ENCODE measurements at regions not wholly inside any gene's neighbourhood (a gene's known extent, or its start where the extent isn't known, plus 50 kb on each side); places are given as distances from the start of the nearest gene placed in this dataset.

DNA sequence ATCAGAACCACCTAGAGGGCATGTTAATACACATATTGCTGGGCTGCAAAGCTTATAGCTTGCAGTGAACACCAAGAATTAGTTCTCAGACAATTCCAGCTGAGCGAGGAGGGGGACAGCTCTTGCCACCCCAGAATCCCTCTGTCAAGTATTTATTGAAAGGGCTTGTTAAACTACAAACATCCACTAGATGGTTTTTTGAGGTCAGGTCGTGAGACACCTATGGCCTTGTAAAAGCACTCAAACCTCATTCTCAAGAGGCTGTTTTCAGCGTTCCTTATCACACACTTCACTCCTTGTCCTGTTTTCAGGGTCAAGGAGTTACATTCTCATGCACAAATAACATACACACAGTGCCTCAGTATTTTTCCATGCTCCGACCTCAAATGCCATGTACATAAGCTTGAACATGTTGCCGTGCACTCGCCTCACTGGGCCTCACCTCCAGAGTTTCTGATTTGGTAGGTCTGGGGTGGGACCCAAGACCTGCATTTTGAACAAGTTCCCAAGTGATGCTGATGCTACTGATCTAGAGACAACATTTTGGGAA, 98.8 kb upstream of the PTPRR start:
- H3F3A ChIP-seq (ENCODE audit: control insufficient read depth, insufficient read depth), result no peaks in the 10 kb centered on the region

DNA sequence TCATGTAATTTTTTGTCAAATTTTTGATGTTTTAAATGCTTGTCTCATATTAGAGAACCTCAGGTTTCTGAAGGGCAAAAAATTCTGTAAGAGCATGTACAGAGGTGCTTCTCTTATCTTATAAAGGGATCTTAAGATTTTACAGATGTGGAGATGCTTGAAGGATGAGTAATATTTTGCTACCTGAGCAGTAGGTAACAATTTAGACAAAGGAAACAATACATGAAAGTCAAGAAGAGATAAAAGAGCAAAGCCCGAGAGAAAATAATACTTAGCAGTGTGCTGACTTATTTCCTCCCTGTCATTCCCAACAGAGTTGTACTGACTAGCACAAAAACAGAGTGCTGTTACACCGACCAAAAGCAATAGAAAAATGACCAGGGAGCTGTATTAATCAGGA, 98.1 kb upstream of the PTPRR start:
- Histone ChIP-seq H3K9me3 (ENCODE audit: control insufficient read depth, insufficient read depth, low read length) (peaks cover 6% of the 10 kb centered on the region; the same call in 1 of the 2 replicates), H4K20me1 (ENCODE audit: control insufficient read depth, insufficient read depth, low read depth, low read length) (no peaks in the 10 kb centered on the region), H3K36me3 (ENCODE audit: control insufficient read depth, low read length) (peaks cover 3% of the 10 kb centered on the region; the same call in 1 of the 2 replicates), H3K27me3 (ENCODE audit: control insufficient read depth, low read length) (no peaks in the 10 kb centered on the region), H3K4me3 (ENCODE audit: low read length) (no peak overlapping the region), H3K79me2 (ENCODE audit: control insufficient read depth, low read length) (no peaks in the 10 kb centered on the region), H3K27ac (ENCODE audit: low read depth, low read length) (no peak overlapping the region), H3K4me1 (ENCODE audit: control insufficient read depth, low read length) (peaks cover 20% of the 10 kb centered on the region), H3K4me2 (ENCODE audit: low read length) (no peak overlapping the region), H3F3A (ENCODE audit: control insufficient read depth, insufficient read depth) (no peaks in the 10 kb centered on the region), H3K9me2 (replicated peaks; ENCODE audit: control insufficient read depth, low read length) (no peaks in the 10 kb centered on the region)
- no peak for TF ChIP-seq EZH2phosphoT487 (IDR thresholded peaks at IDR 0.05; ENCODE audit: borderline replicate concordance, low read length)
- TF ChIP-seq, protein P1, sequence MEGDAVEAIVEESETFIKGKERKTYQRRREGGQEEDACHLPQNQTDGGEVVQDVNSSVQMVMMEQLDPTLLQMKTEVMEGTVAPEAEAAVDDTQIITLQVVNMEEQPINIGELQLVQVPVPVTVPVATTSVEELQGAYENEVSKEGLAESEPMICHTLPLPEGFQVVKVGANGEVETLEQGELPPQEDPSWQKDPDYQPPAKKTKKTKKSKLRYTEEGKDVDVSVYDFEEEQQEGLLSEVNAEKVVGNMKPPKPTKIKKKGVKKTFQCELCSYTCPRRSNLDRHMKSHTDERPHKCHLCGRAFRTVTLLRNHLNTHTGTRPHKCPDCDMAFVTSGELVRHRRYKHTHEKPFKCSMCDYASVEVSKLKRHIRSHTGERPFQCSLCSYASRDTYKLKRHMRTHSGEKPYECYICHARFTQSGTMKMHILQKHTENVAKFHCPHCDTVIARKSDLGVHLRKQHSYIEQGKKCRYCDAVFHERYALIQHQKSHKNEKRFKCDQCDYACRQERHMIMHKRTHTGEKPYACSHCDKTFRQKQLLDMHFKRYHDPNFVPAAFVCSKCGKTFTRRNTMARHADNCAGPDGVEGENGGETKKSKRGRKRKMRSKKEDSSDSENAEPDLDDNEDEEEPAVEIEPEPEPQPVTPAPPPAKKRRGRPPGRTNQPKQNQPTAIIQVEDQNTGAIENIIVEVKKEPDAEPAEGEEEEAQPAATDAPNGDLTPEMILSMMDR (IDR thresholded peaks at IDR 0.05; ENCODE audit: low read depth, low read length, poor library complexity, severe bottlenecking), result no peak

More for the DNA sequence above, 98.8 kb upstream of the PTPRR start:
- H3K79me2 ChIP-seq (ENCODE audit: control insufficient read depth, low read length), result no peaks in the 10 kb centered on the region
- no peak overlapping the region for H3K4me3 ChIP-seq (ENCODE audit: low read length)
- H3K27me3 ChIP-seq (ENCODE audit: control insufficient read depth, low read length), result no peaks in the 10 kb centered on the region
- H3K9me2 ChIP-seq (replicated peaks; ENCODE audit: control insufficient read depth, low read length), result no peaks in the 10 kb centered on the region
- H3K27ac ChIP-seq (ENCODE audit: low read depth, low read length), result no peak overlapping the region
- H3K9me3 ChIP-seq (ENCODE audit: control insufficient read depth, insufficient read depth, low read length), result peaks cover 6% of the 10 kb centered on the region; the same call in 1 of the 2 replicates
- peaks cover 14% of the 10 kb centered on the region for H3K4me1 ChIP-seq (ENCODE audit: control insufficient read depth, low read length)
- TF ChIP-seq, protein P1 (IDR thresholded peaks at IDR 0.05; ENCODE audit: low read depth, low read length, poor library complexity, severe bottlenecking), result no peak
- no peak for TF ChIP-seq EZH2phosphoT487 (IDR thresholded peaks at IDR 0.05; ENCODE audit: borderline replicate concordance, low read length)
- H3K4me2 ChIP-seq (ENCODE audit: low read length), result no peak overlapping the region
- H4K20me1 ChIP-seq (ENCODE audit: control insufficient read depth, insufficient read depth, low read depth, low read length), result no peaks in the 10 kb centered on the region
- peaks cover 3% of the 10 kb centered on the region; the same call in 1 of the 2 replicates for H3K36me3 ChIP-seq (ENCODE audit: control insufficient read depth, low read length)

DNA sequence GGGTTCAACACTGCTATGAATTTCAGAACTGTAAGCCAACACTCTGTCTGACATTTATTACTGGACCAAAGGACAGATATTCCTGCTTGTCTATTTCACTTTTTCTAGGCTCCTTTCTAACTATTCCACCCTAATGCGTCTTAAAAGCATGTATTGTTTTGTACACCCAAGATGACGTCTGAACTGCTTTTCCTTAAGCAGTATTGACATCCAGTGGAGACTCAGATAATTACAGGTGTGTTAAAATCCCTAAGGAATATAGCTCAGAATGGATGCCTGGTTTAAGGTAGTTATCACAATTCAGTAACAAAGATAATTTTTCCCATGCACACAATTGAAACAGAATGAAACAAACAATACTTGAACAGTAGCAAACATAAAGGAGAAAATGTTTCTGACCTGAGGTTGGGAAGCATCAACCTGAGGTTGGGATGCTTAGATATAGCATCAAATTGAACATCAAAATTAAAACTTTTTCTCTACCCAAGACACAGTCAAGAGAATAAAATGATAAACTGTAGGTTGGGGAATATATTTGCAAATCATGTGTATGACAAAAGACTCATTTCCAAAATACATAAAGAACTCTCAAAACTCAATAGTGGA, 93.7 kb upstream of the PTPRR start:
- H3K27ac ChIP-seq (ENCODE audit: low read depth, low read length), result no peak overlapping the region

More for the DNA sequence above, 93.7 kb upstream of the PTPRR start:
- H3F3A ChIP-seq (ENCODE audit: control insufficient read depth, insufficient read depth), result no peaks in the 10 kb centered on the region
- H3K4me2 ChIP-seq (ENCODE audit: low read length), result peak overlapping the region; percentile 29; the same call in 1 of the 2 replicates
- H3K36me3 ChIP-seq (ENCODE audit: control insufficient read depth, low read length), result peaks cover 3% of the 10 kb centered on the region; the same call in 1 of the 2 replicates
- no peaks in the 10 kb centered on the region for H4K20me1 ChIP-seq (ENCODE audit: control insufficient read depth, insufficient read depth, low read depth, low read length)
- no peaks in the 10 kb centered on the region for H3K27me3 ChIP-seq (ENCODE audit: control insufficient read depth, low read length)
- H3K9me2 ChIP-seq (replicated peaks; ENCODE audit: control insufficient read depth, low read length), result no peaks in the 10 kb centered on the region
- peaks cover 6% of the 10 kb centered on the region; the same call in 1 of the 2 replicates for H3K9me3 ChIP-seq (ENCODE audit: control insufficient read depth, insufficient read depth, low read length)
- peaks cover 20% of the 10 kb centered on the region for H3K4me1 ChIP-seq (ENCODE audit: control insufficient read depth, low read length)
- H3K4me3 ChIP-seq (ENCODE audit: low read length), result no peak overlapping the region
- H3K79me2 ChIP-seq (ENCODE audit: control insufficient read depth, low read length), result no peaks in the 10 kb centered on the region
- no peak for TF ChIP-seq EZH2phosphoT487 (IDR thresholded peaks at IDR 0.05; ENCODE audit: borderline replicate concordance, low read length)
- TF ChIP-seq, protein P1 (IDR thresholded peaks at IDR 0.05; ENCODE audit: low read depth, low read length, poor library complexity, severe bottlenecking), result peak; percentile 57

Data from DOHH2 (cell line).